ENCODE measurements at regions not wholly inside any gene's neighbourhood (a gene's known extent, or its start where the extent isn't known, plus 50 kb on each side); places are given as distances from the start of the nearest gene placed in this dataset.

- TF ChIP-seq CTCF (IDR thresholded peaks at IDR 0.05 in 2 of 3, conservative IDR thresholded peaks at IDR 0.05 in 1 of 3; ENCODE audit: borderline replicate concordance in 1 of 3, insufficient read depth in 1 of 3, low read depth in 2 of 3, low read length in 2 of 3) (no peak), ATF3 (IDR thresholded peaks at IDR 0.05) (no peak), ELF1 (IDR thresholded peaks at IDR 0.05; ENCODE audit: borderline replicate concordance, low read depth) (no peak), POLR2A (IDR thresholded peaks at IDR 0.05; ENCODE audit: borderline replicate concordance, extremely low read depth, insufficient read depth, insufficient read length) (no peak), REST (IDR thresholded peaks at IDR 0.05; ENCODE audit: low read depth) (no peak), MAX (IDR thresholded peaks at IDR 0.05) (no peak), SIN3A (IDR thresholded peaks at IDR 0.05; ENCODE audit: low read depth) (no peak), ZBTB33 (IDR thresholded peaks at IDR 0.05; ENCODE audit: extremely low read depth, insufficient replicate concordance, low read length) (no peak), SP1 (IDR thresholded peaks at IDR 0.05; ENCODE audit: low read depth) (no peak), EZH2 (IDR thresholded peaks at IDR 0.05) (no peak), POLR2AphosphoS5 (IDR thresholded peaks at IDR 0.05; ENCODE audit: low read depth, low read length) (no peak), FOSL1 (IDR thresholded peaks at IDR 0.05; ENCODE audit: low read depth) (no peak), EGR1 (IDR thresholded peaks at IDR 0.05; ENCODE audit: low read depth) (no peak), RAD21 (IDR thresholded peaks at IDR 0.05; ENCODE audit: low read depth) (no peak)
These were observed 499.1 kb upstream of the NUDT12 start for GRCh38 chr5:104061707-104062106.

Measured in HCT116 (cell line).